PC-3 (cell line): ENCODE measurements at regions not wholly inside any gene's neighbourhood (a gene's known extent, or its start where the extent isn't known, plus 50 kb on each side); places are given as distances from the start of the nearest gene placed in this dataset.

Experiments
- ATAC-seq: fragments of 200-7000 bp; cut with Tn5 transposase; 2 replicates; pipeline ENCODE4 v1.9.1; 2020; ENCODE audit warnings: mild to moderate bottlenecking, moderate library complexity
- BruUV-seq: library from RNA; stranded (reverse); fragments of 400-500 nt; replicated peaks from 2 replicates; lab custom pipeline; 2021; lab: Mats Ljungman, UMichigan
- CTCF ChIA-PET: fragments of 300-600 bp; sonication (Branson Sonifier 250); formaldehyde crosslinking; loops from one replicate; lab custom pipeline; 2022; ENCODE audit warnings: antibody characterized with exemption; lab: Charles Lee
- POLR2A ChIA-PET: fragments of 300-600 bp; sonication (Branson Sonifier 250); formaldehyde crosslinking; loops from one replicate; lab custom pipeline; 2022; ENCODE audit warnings: antibody characterized with exemption; ENCODE audit not compliant: unreplicated experiment; lab: Charles Lee
- DNase-seq: peaks from one replicate; pipeline ENCODE4 v3.0.0-alpha.2; 2015
- H2AFZ ChIP-seq: fragments of 300-600 bp; sonication (generic); 2 replicates; pipeline ENCODE4 v1.6.0; 2016; ENCODE audit warnings: antibody characterized with exemption, low read length
- H3F3A ChIP-seq: fragments of 300-600 bp; sonication (generic); one replicate; pipeline ENCODE4 v1.6.0; 2017; ENCODE audit warnings: antibody characterized with exemption, low read length, control low read depth, mild to moderate bottlenecking; ENCODE audit not compliant: unreplicated experiment
- H3K27ac ChIP-seq: fragments of 300-600 bp; sonication (generic); 2 replicates; pipeline ENCODE4 v1.5.1; 2016; ENCODE audit warnings: mild to moderate bottlenecking, low read length
- H3K27me3 ChIP-seq: fragments of 300-600 bp; sonication (generic); 2 replicates; pipeline ENCODE4 v1.6.1; 2016; ENCODE audit warnings: low read length, mixed read lengths
- H3K36me3 ChIP-seq: fragments of 300-600 bp; sonication (generic); 2 replicates; pipeline ENCODE4 v1.6.1; 2016; ENCODE audit warnings: low read depth, mixed run types, low read length, mixed read lengths
- H3K4me1 ChIP-seq: fragments of 300-600 bp; sonication (generic); 2 replicates; pipeline ENCODE4 v1.5.1; 2016; ENCODE audit warnings: low read length; ENCODE audit not compliant: insufficient read depth
- H3K4me2 ChIP-seq: fragments of 300-600 bp; sonication (generic); 2 replicates; pipeline ENCODE4 v1.6.0; 2016; ENCODE audit warnings: low read length
- H3K4me3 ChIP-seq: fragments of 300-600 bp; sonication (generic); 2 replicates; pipeline ENCODE4 v1.5.1; 2016; ENCODE audit warnings: mild to moderate bottlenecking, low read length, mixed read lengths
- H3K79me2 ChIP-seq: fragments of 300-600 bp; sonication (generic); 2 replicates; pipeline ENCODE4 v1.6.1; 2017; ENCODE audit warnings: low read length, mixed read lengths
- H3K9ac ChIP-seq: fragments of 300-600 bp; sonication (generic); 2 replicates; pipeline ENCODE4 v1.6.0; 2016; ENCODE audit warnings: mild to moderate bottlenecking, low read length
- H3K9me2 ChIP-seq: fragments of 300-600 bp; sonication (generic); replicated peaks from 2 replicates; pipeline ENCODE4 v1.6.1; 2016; ENCODE audit warnings: mixed run types, low read length, mixed read lengths
- H3K9me3 ChIP-seq: fragments of 300-600 bp; sonication (generic); 2 replicates; pipeline ENCODE4 v1.6.1; 2016; ENCODE audit warnings: low read length, mixed read lengths
- H4K20me1 ChIP-seq: fragments of 300-600 bp; sonication (generic); 2 replicates; pipeline ENCODE4 v1.6.1; 2016; ENCODE audit warnings: low read length, mixed read lengths
- CTCF ChIP-seq: fragments of 300-600 bp; sonication (generic); conservative IDR thresholded peaks from 2 replicates; pipeline ENCODE4 v1.5.1; 2017; ENCODE audit warnings: antibody characterized with exemption, low read depth, mild to moderate bottlenecking, low read length
- EZH2 ChIP-seq: fragments of 300-600 bp; sonication (generic); IDR thresholded peaks from one replicate; pipeline ENCODE4 v1.6.1; 2017; ENCODE audit warnings: antibody characterized with exemption, mild to moderate bottlenecking, low read length; ENCODE audit not compliant: unreplicated experiment
- EZH2phosphoT487 ChIP-seq: fragments of 300-600 bp; sonication (generic); IDR thresholded peaks from 2 replicates; pipeline ENCODE4 v1.6.1; 2018; ENCODE audit warnings: mild to moderate bottlenecking, antibody characterized with exemption, low read length, borderline replicate concordance
- intact Hi-C: fragments of 100-400 bp; cut with micrococcal nuclease; formaldehyde crosslinking; loops from 2 replicates; pipeline ENCODE4 v1.9.0; 2023

- Histone ChIP-seq H3K4me3 (no peak overlapping the region), H3K27me3 (no peaks in the 10 kb centered on the region), H3K79me2 (no peaks in the 10 kb centered on the region), H3K4me1 (no peaks in the 10 kb centered on the region), H3K9me2 (no peaks in the 10 kb centered on the region), H3K36me3 (no peaks in the 10 kb centered on the region), H4K20me1 (no peaks in the 10 kb centered on the region), H3K9me3 (no peaks in the 10 kb centered on the region), H3K27ac (no peak overlapping the region), H3K9ac (no peak overlapping the region), H3K4me2 (no peak overlapping the region), H3F3A (no peaks in the 10 kb centered on the region), H2AFZ (no peak overlapping the region)
- no peak for ATAC-seq
- no TSS peak for BruUV-seq
- CTCF ChIA-PET: no interaction called here
- intact Hi-C loops: no loop called here
- TF ChIP-seq EZH2 (no peak), CTCF (no peak), EZH2phosphoT487 (no peak)
- POLR2A ChIA-PET: no interaction called here
- no peak for DNase-seq
Observed at GRCh38 chr5:10045376-10045775, 204.3 kb downstream of the ATPSCKMT start.

GRCh38 chr5:10036136-10036815, 213.4 kb downstream of the ATPSCKMT start:
- Histone ChIP-seq H3K27me3 (no peaks in the 10 kb centered on the region), H3K4me2 (peak overlapping the region; percentile 3; the same call in 1 of the 2 replicates), H3K9ac (no peak overlapping the region), H3F3A (no peaks in the 10 kb centered on the region), H3K79me2 (no peaks in the 10 kb centered on the region), H3K9me2 (peaks cover 6% of the 10 kb centered on the region; the same call in 1 of the 2 replicates), H3K36me3 (no peaks in the 10 kb centered on the region), H2AFZ (no peak overlapping the region), H3K4me1 (peaks cover 12% of the 10 kb centered on the region), H3K4me3 (no peak overlapping the region), H3K9me3 (no peaks in the 10 kb centered on the region), H4K20me1 (no peaks in the 10 kb centered on the region), H3K27ac (peak overlapping the region; percentile 27; the same call in 1 of the 2 replicates)
- POLR2A ChIA-PET: no interaction called here
- TF ChIP-seq EZH2phosphoT487: no peak
- no peak for TF ChIP-seq EZH2
- TF ChIP-seq CTCF: no peak
- peak; percentile 92 for DNase-seq
- intact Hi-C loops: no loop called here
- ATAC-seq: no peak
- BruUV-seq: no TSS peak
- CTCF ChIA-PET: no interaction called here

GRCh38 chr5:10034001-10034400, 215.7 kb downstream of the ATPSCKMT start:
- H3K36me3 ChIP-seq: no peaks in the 10 kb centered on the region
- no peak overlapping the region for H2AFZ ChIP-seq
- no peaks in the 10 kb centered on the region for H3K79me2 ChIP-seq
- no peaks in the 10 kb centered on the region for H3K9me3 ChIP-seq
- TF ChIP-seq EZH2 (no peak), EZH2phosphoT487 (no peak), CTCF (no peak)
- BruUV-seq: no TSS peak
- no peak overlapping the region for H3K4me2 ChIP-seq
- no peak overlapping the region for H3K4me3 ChIP-seq
- peaks cover 6% of the 10 kb centered on the region; the same call in 1 of the 2 replicates for H3K9me2 ChIP-seq
- no peak for DNase-seq
- no peaks in the 10 kb centered on the region for H3F3A ChIP-seq
- no peaks in the 10 kb centered on the region for H4K20me1 ChIP-seq
- peaks cover 12% of the 10 kb centered on the region for H3K4me1 ChIP-seq
- ATAC-seq: no peak
- H3K9ac ChIP-seq: no peak overlapping the region
- ChIA-PET POLR2A (no interaction called here), CTCF (interaction anchor here (0.5 kb wide), 1 partner anchor 1131 kb away, joined by 3 read pairs; no protein-coding TSS in a partner anchor)
- no peaks in the 10 kb centered on the region for H3K27me3 ChIP-seq
- intact Hi-C loops: no loop called here
- H3K27ac ChIP-seq: no peak overlapping the region
